Suprapubic skin (tissue), 4 donors: ENCODE measurements at regions not wholly inside any gene's neighbourhood (a gene's known extent, or its start where the extent isn't known, plus 50 kb on each side); places are given as distances from the start of the nearest gene placed in this dataset.

Experiments used
- DNase-seq, 2 donors: peaks; one replicate each; pipeline ENCODE4 v3.0.0-alpha.2; 2019; ENCODE audit warnings: low spot score in 2 of 2
- H3K27ac ChIP-seq: fragments of 200-600 bp; sonication (generic); one replicate; pipeline ENCODE4 v1.5.1; 2019
- H3K27me3 ChIP-seq: fragments of 200-600 bp; sonication (generic); one replicate; pipeline ENCODE4 v1.5.1; 2019
- H3K36me3 ChIP-seq: fragments of 200-600 bp; sonication (generic); one replicate; pipeline ENCODE4 v1.5.1; 2019
- H3K4me1 ChIP-seq: fragments of 200-600 bp; sonication (generic); one replicate; pipeline ENCODE4 v1.5.1; 2019
- H3K4me3 ChIP-seq: fragments of 200-600 bp; sonication (generic); one replicate; pipeline ENCODE4 v1.5.1; 2019; ENCODE audit warnings: mild to moderate bottlenecking
- H3K9me3 ChIP-seq: fragments of 200-600 bp; sonication (generic); one replicate; pipeline ENCODE4 v1.5.1; 2019
- EP300 ChIP-seq: sonication (generic); formaldehyde crosslinking; IDR thresholded peaks from one replicate; pipeline ENCODE4 v1.6.1; 2017; ENCODE audit warnings: antibody characterized with exemption
- POLR2A ChIP-seq, 2 donors: fragments of 450-650 bp; IDR thresholded peaks; one replicate each; pipeline ENCODE4 v1.6.1; 2017; ENCODE audit warnings: antibody characterized with exemption in 2 of 2, mild to moderate bottlenecking in 2 of 2, moderate library complexity in 2 of 2
- POLR2AphosphoS5 ChIP-seq, 3 donors: sonication (generic); formaldehyde crosslinking; IDR thresholded peaks; one replicate each; pipeline ENCODE4 v1.6.1; 2017; ENCODE audit warnings: antibody characterized with exemption in 3 of 3
- WGBS: methylation state at CpG from one replicate; pipeline ENCODE4 v1.1.5; 2018; 5-methylcytosine and 5-hydroxymethylcytosine counted together
- TF ChIP-seq, protein P1 (sequence below), 2 donors: fragments of 200-600 bp in 1 of 2; fragments of 450-650 bp in 1 of 2; sonication (generic) in 1 of 2; IDR thresholded peaks; one replicate each; pipeline ENCODE4 v1.5.1; 2016 to 2019; ENCODE audit warnings: antibody characterized with exemption in 2 of 2, mild to moderate bottlenecking in 1 of 2, moderate library complexity in 1 of 2

DNA sequence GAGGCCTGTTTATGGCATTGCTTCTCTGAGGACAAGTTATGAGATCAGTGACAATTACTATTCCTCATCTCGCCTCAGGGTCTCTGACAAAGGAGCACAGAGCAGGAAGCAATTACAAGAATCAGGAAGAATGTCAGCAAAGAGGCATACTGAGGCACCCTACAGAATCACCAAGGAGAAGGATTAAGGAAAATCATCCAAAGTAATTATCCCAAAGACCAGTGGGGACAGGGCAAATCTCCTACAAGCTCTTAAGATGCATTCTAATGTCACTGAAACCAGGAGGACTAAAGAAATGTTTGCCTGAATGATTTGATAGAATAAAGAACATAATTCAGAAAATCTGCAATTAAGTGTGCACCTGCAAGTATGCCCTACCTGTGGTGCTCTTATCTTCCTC is 206.2 kb downstream of the RCHY1 start:
- Histone ChIP-seq H3K36me3 (no peaks in the 10 kb centered on the region), H3K9me3 (peaks cover 17% of the 10 kb centered on the region), H3K4me3 (no peak overlapping the region), H3K27ac (no peak overlapping the region), H3K4me1 (no peaks in the 10 kb centered on the region), H3K27me3 (no peaks in the 10 kb centered on the region)
- WGBS, result 59% methylated on average over 1 of the region's 1 CpG
- TF ChIP-seq POLR2A (IDR thresholded peaks at IDR 0.05) (no peak), POLR2AphosphoS5 (IDR thresholded peaks at IDR 0.05) (no peak), EP300 (no peak)
- TF ChIP-seq, protein P1, sequence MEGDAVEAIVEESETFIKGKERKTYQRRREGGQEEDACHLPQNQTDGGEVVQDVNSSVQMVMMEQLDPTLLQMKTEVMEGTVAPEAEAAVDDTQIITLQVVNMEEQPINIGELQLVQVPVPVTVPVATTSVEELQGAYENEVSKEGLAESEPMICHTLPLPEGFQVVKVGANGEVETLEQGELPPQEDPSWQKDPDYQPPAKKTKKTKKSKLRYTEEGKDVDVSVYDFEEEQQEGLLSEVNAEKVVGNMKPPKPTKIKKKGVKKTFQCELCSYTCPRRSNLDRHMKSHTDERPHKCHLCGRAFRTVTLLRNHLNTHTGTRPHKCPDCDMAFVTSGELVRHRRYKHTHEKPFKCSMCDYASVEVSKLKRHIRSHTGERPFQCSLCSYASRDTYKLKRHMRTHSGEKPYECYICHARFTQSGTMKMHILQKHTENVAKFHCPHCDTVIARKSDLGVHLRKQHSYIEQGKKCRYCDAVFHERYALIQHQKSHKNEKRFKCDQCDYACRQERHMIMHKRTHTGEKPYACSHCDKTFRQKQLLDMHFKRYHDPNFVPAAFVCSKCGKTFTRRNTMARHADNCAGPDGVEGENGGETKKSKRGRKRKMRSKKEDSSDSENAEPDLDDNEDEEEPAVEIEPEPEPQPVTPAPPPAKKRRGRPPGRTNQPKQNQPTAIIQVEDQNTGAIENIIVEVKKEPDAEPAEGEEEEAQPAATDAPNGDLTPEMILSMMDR (IDR thresholded peaks at IDR 0.05), result no peak
- DNase-seq, result no peak

DNA sequence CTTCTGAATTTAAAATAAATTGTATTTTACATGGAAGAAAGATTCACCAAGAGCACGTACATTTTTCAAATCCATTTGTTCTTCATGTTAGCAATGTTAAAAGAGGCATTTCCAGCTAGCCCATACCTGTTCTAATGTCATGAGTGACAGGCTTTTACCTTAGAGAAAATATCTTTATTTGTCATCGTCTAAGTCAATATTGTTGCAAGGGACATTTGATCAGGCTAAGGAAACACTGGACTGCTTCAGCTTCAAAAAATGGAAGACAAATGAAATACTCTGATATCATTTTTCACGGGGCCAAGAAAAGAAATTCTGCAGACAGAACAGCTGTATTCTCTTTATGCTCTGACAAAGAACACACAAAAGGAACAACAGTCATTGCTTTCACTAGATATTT is 207.7 kb downstream of the RCHY1 start:
- H3K9me3 ChIP-seq, result peaks cover 14% of the 10 kb centered on the region
- 58% methylated on average over 3 of the region's 3 CpGs for WGBS
- H3K4me1 ChIP-seq, result no peaks in the 10 kb centered on the region
- no peaks in the 10 kb centered on the region for H3K27me3 ChIP-seq
- H3K27ac ChIP-seq, result no peak overlapping the region
- no peaks in the 10 kb centered on the region for H3K36me3 ChIP-seq
- DNase-seq, result no peak
- no peak overlapping the region for H3K4me3 ChIP-seq
- TF ChIP-seq POLR2A (IDR thresholded peaks at IDR 0.05) (no peak), EP300 (no peak), POLR2AphosphoS5 (IDR thresholded peaks at IDR 0.05) (no peak)
- TF ChIP-seq, protein P1 (IDR thresholded peaks at IDR 0.05), result no peak

DNA sequence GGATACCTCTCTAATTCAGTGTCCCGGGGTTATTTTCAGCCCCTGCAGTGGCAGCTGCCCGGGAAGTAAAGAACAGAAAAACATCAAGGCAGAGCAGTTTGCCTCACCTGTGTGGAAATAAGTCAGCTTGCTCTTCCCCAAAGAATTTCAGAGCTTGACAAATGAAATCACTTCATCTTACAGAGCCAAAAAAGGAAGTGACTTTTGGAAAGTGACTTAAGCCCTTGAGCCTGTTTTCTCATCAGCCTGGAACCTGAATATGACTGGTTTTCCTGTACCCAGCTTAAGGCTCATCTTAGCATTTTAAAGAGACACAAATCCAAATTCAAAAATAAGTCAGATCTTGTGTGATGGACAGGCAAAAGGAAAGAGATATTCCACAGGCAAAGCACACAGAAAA is 211.6 kb downstream of the RCHY1 start:
- 45% methylated on average over 2 of the region's 2 CpGs for WGBS
- Histone ChIP-seq H3K4me3 (no peak overlapping the region), H3K27me3 (no peaks in the 10 kb centered on the region), H3K4me1 (no peaks in the 10 kb centered on the region), H3K9me3 (no peaks in the 10 kb centered on the region), H3K36me3 (no peaks in the 10 kb centered on the region), H3K27ac (no peak overlapping the region)
- TF ChIP-seq POLR2AphosphoS5 (IDR thresholded peaks at IDR 0.05), result no peak
- TF ChIP-seq, protein P1 (IDR thresholded peaks at IDR 0.05), result no peak
- no peak for TF ChIP-seq POLR2A (IDR thresholded peaks at IDR 0.05)
- TF ChIP-seq EP300, result no peak
- DNase-seq, result no peak

DNA sequence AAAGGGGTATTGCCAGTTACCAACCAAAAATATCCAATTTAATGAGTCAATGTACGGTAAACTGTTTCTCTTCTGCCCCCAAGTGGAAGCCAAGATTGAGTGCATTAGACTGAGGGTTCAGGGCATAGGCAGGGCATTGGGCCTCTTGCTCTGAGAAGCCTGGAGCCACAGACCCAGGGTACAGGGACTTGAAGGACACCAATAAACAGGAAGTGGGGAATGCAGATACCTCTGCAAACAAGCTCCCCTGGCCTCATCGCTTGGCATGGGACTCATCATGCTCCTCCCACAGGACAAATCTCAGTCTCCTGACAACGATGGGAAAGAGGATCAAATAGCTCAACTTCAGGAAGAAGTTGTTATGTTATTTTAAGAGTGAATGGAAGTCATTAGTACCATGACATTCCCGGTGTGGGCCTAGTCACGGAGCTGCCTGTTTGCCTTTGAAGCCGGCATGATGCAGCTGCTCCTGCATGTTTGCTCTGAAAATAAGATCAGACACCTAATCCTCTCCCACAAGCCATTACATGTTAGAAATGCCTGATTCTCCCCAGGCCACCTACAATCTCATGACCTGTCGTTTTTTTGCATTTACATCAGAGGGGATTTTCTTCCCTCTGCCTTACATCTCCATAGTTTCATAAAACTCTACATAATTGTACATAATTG is 224.2 kb downstream of the RCHY1 start:
- Histone ChIP-seq H3K9me3 (no peaks in the 10 kb centered on the region), H3K36me3 (no peaks in the 10 kb centered on the region), H3K27me3 (no peaks in the 10 kb centered on the region), H3K4me1 (no peaks in the 10 kb centered on the region), H3K4me3 (no peak overlapping the region), H3K27ac (no peak overlapping the region)
- WGBS, result 17% methylated on average over 7 of the region's 7 CpGs
- DNase-seq, result no peak
- TF ChIP-seq POLR2A (IDR thresholded peaks at IDR 0.05), result no peak
- TF ChIP-seq POLR2AphosphoS5 (IDR thresholded peaks at IDR 0.05), result no peak
- TF ChIP-seq, protein P1 (IDR thresholded peaks at IDR 0.05), result no peak
- TF ChIP-seq EP300, result no peak

DNA sequence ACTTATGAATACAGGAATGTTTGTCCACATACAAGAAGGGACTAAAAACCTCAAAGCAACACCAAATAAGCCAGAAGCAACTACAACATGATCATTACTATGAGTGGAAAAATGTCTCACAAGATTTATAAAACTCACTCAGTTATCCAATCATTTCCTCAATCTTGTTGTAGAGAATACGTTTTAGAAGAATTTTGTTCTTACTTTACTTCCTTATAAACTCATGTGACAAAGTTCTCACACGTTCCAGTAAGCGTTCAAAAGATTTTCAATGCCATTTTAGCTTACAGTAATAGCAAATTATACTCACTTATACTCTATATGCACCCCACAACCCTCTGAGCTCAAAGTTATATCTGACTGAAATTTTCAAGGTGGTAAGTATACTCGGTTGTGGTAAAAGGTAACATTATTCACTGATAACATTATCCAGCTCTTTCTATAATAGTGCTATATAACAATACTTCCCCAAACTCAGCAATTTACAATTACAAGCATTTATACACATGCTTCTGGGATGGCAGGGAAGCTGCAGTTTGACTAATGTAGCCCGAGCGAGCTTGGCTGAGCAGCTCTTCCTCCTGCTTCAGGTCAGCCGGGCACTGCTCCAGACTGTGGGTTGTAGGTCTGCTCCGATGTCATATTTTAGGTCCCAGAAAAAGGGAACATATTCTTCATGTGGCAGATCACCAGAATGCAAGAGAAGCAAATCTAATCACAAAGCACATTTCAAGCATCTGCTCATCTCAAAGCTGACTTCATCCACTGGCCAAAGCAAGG is 226.3 kb downstream of the RCHY1 start:
- WGBS, result 74% methylated on average over 8 of the region's 8 CpGs
- TF ChIP-seq, protein P1 (IDR thresholded peaks at IDR 0.05), result no peak
- TF ChIP-seq EP300, result no peak
- TF ChIP-seq POLR2AphosphoS5 (IDR thresholded peaks at IDR 0.05), result no peak
- no peak for TF ChIP-seq POLR2A (IDR thresholded peaks at IDR 0.05)
- no peak overlapping the region for H3K4me3 ChIP-seq
- H3K4me1 ChIP-seq, result no peaks in the 10 kb centered on the region
- no peaks in the 10 kb centered on the region for H3K36me3 ChIP-seq
- DNase-seq, result no peak
- no peak overlapping the region for H3K27ac ChIP-seq
- no peaks in the 10 kb centered on the region for H3K27me3 ChIP-seq
- no peaks in the 10 kb centered on the region for H3K9me3 ChIP-seq
